Glomerular visceral epithelial cell (primary cell): ENCODE measurements at regions not wholly inside any gene's neighbourhood (a gene's known extent, or its start where the extent isn't known, plus 50 kb on each side); places are given as distances from the start of the nearest gene placed in this dataset.

Source experiments
- DNase-seq: peaks from one replicate; pipeline ENCODE4 v3.0.0-alpha.2; 2016; ENCODE audit errors: extremely low spot score

DNA sequence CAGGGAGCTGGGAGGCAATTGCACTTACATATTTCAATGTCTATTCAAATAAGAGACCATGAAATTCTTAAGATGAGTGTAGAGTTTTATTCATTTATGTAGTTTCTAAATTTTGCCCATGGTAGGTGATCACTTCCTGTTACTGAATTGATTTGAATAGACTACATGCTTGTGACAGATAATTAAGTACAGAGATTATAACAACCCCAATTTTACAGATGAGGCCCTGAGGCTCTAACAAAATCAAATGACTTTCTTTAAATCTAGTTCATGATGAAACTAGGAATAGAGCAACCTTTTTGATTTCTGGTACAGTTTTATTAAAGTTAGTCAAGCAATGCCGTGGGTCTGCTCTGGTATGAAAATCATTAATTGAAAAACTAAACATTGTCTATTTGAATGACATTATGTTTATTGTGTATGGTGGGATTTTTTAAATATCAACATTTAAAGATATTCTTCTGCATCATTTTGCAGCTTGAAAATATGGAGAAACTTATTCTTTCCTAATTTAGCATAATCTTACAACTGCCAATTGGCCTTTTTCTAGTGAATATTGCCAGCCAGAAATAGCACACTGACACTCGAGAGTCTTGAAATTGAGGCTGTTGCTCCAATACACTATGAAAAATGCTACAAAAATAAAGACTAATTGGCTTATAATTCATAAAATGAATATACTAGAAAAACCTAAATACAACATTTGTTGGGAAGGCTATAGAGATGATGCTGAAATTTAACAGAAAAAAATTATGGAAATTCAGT lies 308.9 kb downstream of the SLC6A15 start:
- no peak for DNase-seq

DNA sequence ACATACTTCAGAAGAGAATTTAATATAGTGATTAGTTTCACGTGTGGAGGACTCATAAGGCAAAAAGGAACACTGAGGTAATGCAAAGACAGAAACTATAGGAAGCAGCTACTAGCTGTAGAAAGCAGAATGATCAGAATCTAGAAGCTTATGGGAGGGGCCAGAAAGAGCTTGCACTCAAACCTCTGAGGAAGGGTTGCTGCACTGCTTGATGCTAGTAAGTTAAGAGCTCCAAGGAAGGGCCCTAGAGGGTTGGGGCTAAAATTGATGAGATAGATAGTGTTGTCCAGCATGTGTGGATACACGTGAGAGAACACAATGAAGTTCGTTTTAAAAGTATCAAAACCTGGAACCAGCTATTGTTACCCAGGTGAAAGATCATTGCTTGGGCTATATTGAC lies 311.1 kb downstream of the SLC6A15 start:
- no peak for DNase-seq

DNA sequence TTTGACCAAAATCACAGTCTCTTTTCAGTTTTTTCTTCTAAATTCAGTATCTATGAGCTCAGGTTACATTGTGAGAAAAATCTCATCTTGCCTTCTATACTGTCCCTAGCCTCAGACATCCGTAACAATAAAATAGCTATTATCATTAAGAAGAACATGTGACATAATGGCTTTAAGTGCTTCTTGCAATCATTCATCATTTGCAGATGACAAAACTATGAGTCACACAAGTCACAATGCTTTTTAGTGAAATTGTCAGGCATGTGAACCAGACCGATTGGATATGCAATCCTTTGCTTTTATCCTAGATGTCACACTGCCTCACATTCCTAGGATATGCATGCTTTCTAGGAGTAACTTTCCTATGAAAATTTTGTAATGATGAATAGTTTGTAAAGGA lies 313.1 kb downstream of the SLC6A15 start:
- DNase-seq, result peak; percentile 31

DNA sequence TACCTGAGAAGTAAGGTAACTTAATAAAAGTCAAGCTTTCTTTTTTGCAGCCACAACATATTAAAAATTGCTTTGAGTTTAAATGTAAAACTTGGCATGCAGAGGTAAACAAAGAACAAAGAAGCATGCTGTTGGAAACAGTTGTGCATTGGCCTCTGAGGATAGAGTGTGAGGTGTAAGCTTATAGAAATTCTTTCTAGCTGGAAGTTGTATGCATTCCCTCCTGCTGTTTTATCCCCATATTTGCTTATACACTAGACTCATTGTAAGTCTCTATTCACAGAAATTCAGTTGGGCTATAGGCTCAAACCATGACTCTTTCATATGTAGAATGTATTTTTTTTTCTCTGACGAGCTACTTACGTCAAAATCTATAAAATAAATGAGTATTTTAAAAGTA lies 316.3 kb downstream of the SLC6A15 start:
- DNase-seq, result no peak

DNA sequence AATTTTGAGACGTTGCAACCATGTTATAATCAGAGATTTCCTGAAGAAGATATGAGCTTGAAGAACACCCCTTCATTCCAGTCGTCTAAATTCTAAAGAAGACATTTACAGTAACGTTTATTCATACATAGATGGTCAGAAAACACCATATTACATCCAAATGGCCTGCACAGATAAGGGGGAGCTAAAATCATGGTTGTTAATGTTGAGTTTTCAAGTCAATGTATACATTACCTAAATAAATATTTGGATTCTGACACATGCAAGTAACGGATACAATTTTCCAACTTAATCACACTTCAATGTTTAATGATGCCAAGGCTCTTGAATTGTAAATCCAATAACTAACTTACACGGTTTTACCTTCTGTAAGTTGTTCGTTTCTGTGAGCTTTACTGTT lies 318.4 kb downstream of the SLC6A15 start:
- DNase-seq, result no peak

DNA sequence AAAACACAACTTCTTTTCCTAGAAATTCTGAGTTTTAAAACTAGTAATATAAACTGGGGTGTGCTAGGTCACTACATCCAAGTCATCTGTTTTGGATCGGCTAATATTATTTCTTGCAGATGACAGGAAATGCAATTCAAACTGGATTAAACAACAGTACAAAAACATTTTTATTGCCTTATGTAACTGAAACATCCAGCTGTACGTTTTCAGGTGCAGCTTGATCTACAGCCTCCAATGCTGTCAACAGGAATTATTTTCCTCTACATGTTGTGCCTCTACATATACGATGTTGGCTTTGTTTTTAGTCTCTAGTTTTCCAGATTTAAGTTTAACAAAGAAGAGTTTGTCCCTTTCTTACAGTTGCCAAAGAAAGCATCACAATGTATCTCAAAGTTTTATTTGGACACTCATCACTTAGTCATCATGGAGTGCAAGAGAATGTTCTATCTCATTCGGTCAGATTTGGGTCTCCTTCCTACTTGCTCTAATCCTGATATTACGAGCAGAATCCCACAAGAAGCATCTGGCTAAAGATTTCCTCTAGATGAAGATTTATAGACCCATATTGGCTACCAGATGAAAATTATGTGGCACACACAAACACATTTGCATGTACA lies 326.7 kb downstream of the SLC6A15 start:
- no peak for DNase-seq

DNA sequence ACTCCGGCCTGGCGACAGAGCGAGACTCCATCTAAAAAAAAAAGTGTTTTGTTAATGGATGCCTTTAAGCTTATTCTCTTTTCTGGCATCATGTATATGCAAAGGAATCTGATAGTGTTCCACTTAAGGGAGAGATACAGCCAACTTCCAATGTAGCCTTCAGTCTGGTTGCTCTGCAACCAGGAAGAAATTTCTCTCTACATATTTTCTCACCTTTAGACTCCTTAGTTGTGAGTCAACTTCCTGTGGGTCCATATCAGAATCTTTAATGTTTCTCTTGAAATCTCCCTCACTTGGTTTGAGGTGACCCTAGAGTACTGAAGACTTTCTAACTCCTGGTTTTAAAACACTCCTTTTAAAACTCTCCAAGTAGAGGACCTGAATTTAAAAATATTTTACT lies 340.4 kb downstream of the SLC6A15 start:
- DNase-seq, result peak; percentile 2

DNA sequence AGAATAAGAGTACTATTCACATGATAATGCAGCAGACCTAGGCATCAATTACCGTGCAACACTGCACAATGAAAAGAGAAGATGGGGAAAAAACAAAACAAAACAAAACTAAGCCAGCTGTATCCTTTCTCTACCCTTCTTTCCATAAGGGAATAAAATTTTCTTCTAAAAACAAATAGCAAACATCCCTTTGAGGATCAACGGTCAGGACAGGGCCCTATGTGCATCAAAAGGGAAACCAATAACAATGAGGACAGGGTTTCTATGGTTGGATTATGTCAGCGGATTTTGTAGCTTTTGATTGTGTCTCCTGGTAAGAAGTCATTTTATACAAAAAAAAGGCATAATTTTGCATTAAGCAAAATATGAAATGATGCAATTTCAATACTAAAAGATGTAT lies 350.3 kb downstream of the SLC6A15 start:
- no peak for DNase-seq

DNA sequence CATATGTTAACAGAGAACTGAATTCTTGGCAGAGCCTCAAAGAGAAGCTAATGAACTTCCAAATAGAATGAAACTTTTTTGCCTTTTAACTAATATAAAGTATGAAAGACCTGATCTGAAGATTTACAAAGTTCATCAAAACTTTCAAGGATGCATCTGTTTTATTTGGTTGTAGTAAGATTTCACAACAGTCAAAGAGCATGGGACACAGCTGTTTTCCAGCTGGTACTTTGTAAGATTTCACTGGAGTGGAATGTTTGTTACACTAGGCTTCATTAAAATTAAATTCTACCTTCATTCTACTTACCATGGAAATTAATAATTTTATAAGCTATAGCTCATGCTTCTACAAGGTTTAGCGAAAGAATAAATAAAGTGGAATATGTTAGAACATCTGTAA lies 351.2 kb downstream of the SLC6A15 start:
- DNase-seq, result no peak

DNA sequence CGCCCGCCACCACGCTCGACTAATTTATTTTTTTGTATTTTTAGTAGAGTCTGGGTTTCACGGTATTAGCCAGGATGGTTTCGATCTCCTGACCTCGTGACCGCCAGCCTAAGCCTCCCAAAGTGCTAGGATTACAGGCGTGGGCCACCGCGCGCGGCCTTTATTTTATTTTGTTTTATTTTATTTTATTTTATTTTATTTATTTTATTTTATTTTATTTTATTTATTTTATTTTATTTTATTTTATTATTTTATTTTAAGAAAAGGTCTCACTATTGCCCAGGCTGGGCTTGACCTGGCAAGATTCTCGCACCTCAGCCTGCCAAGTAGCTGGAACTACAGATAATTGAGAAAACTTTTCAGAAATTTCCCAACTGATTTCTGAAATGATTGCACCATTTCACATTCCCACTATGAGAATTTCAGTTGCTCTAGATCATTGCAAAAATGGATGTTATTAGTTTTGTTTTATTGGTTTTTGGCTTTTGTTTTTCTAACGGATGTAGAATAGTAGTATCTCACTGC lies 358.3 kb downstream of the SLC6A15 start:
- DNase-seq, result no peak

DNA sequence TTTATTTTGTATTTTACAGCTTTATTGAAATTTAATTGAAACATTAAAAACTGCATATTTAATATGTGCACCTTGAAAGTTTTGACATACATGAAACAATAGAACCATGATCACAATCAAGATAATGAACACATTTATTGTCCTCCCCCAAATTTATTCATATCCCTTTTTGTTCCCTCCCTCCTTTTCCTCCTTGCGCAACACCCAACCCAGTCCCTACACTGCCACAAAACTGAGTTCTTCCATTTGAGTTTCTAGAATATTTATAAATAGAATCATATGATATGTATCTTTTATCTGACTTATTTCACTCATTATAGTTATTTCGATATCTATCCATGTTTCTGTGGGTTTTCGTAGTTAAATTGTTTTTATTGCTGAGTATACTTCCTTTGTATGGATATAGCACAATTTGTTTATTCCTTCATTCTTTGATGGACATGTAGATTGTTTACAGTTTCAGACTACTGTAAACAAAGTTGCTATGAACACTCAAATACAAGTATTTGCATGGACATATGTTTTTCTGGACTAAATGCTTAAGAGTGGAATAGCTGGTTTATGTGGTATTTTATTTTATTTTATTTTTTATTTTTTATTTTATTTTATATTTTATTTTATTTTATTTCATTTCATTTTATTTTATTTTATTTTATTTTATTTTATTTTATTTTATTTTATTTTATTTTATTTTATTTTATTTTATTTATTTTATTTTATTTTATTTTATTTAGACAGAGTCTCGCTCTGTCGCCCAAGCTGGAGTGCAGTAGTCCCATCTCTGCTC lies 359.1 kb downstream of the SLC6A15 start:
- no peak for DNase-seq

DNA sequence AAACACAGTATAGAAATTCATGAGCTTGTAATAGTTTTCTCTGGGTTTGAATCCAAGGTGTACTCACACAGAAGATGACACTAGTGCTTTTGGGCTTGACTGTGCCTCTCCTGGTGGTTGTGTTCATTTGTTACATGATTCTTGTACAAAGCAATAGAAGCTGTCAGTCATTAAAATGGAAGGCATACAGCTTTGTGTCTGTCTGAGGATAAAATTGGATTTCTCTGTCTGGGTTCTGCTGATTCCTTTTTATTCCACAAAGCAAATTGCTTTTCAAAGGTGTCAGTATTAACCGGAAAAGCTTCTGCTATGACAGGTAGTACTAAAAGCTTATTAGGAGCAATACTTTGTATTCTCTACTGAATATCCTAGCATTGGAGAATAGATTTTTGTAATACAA lies 361.2 kb downstream of the SLC6A15 start:
- no peak for DNase-seq

DNA sequence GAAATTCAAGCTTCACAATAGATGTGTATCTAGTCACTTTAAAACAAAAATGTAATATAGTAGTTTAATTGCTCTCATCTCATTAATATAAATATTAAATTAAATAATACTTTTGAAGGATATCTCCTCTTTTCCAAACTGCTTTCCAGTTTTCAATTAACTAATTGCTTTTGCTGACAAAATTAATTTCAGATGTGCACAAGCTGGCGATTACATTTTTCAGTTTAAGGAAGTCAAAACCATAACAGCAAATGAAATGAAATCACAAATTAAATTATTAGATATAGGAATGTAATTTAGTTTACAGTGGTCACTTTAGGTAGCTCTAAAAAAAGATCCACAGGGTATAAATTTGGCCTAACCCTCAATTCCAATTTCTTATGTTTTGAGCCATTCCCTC lies 362.1 kb downstream of the SLC6A15 start:
- no peak for DNase-seq

DNA sequence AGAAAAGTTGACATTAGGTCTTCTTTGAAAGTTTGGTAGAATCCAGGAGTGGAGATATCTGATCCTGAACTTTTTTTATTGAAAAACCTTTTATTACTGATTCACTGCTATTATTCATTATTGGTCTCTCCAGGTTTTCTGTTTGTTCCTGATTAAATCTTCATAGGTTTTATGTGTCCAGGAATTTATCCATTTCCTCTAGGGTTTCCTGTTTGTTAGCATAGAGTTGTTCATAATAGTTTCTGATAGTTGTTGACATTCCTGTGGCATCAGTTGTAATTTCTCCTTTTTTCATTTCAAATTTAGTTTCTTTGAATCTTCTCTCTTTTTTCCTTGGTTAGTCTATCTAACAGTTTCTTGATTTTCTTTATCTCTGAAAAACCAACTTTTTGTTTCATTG lies 370.3 kb downstream of the SLC6A15 start:
- DNase-seq, result no peak

DNA sequence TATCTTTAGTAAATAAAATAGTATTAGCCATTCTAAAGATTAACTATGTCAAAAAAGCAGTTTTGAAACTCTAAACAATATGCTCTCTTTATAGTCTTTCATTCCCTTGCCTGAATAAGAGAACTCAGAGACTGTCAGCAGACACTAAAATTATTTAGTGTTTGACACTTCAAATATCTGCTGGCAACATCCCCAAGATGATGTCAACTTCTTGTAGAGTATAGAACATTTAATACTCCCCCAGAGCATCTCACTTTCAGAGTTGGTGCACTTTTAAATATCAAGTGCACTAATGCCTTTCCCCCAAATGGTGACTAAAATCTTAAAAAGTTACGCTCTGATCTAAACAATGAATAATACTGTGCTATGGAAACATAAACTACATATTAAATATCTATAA lies 374.9 kb downstream of the SLC6A15 start:
- no peak for DNase-seq

DNA sequence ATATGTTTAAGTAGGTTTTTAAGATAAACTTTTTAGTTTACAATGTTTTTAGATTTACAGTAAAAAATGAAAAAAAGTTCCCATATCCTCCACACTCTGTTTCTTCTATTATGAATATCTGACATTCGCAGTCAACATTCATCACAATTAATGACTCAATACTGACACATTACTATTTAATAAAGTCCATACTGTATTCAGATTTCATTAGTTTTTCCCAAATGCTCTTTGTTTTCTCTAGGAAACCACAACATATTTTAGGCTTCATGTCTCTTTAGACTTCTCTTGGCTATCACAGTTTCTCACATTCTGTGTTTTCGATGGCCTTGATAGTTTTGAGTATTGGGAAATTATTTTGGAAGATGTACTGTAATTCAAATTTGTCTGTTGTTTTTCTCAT lies 399.8 kb downstream of the SLC6A15 start:
- no peak for DNase-seq

DNA sequence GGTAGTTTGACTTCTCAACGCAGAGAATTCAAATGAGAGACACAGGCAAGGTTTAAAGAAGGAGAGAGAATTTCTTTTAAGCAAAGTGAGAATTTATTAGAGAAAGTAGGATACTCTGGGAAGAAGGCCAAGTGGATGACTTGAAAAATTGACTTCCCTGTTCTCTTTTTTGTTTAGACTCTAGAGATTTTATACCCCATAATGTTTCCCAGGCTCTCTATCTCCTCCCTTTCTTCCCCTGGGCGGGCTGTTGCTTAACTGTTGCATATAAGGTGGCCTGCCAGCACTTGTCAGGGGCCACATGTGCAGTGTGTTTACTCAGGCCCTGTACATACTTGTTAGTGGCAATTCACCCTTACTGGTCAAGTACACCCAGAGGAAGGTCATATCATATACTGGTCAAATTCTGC lies 403.7 kb downstream of the SLC6A15 start:
- no peak for DNase-seq

DNA sequence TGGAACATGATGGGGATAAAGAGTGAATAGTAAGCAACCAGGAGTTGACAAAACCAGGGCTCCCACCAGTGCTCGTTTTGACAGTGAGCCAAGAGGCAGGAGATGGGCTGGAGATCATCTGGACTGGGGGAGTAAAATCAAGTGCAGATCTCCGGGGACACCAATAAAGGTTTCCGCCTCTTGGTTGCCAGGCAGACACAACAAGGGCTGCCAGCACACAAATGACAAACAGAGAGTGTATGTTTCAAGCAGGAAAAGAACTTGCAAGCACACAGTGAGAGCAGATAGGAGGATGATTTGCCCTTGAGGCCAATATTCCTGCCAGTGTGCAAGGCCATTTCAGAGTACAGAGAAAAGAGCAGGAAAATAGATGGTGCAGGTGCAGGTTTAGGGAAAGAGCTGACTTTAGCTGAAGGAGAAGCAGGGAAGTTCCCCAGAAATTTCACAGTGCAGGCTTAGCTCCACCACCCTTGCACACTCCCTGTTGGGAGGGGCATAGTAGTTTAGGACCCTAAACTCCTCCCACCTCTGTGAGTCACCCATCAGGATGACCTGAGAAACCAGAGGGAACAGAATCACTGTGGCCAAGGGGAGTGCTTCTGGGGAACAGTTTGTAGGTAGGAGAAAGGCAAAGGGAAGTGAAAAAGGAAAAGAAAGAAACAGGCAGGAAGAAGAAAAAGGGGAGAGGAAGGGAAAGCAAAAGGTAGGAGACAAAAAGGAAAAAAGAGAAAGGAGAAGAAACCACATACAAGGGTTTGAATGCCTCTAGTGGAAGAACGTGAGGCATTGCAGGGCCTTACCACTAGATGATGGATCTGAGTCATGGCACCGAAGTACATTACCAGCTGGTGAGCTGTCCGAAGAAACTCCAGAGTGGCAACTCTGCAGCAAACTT lies 404.4 kb downstream of the SLC6A15 start:
- DNase-seq, result peak; percentile 55

DNA sequence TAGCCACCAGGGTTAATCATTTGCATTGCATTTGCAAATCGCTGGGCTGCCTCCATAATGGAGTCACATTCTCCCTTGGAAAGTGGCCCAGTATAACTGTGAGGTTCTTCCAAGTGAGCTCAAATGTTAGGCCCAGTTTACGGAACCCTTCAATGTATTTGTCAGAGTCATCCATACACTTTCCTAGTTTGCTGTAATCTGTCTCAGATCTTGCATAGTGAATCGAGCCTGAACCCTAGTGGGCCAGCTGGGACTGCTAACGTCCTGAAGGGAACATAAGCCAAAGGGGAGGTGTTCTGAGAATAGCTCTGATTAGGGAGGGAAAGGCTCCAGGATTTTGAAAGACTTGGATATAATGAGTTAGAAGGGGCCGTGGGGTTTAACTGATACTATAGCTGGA lies 406.3 kb downstream of the SLC6A15 start:
- DNase-seq, result no peak

DNA sequence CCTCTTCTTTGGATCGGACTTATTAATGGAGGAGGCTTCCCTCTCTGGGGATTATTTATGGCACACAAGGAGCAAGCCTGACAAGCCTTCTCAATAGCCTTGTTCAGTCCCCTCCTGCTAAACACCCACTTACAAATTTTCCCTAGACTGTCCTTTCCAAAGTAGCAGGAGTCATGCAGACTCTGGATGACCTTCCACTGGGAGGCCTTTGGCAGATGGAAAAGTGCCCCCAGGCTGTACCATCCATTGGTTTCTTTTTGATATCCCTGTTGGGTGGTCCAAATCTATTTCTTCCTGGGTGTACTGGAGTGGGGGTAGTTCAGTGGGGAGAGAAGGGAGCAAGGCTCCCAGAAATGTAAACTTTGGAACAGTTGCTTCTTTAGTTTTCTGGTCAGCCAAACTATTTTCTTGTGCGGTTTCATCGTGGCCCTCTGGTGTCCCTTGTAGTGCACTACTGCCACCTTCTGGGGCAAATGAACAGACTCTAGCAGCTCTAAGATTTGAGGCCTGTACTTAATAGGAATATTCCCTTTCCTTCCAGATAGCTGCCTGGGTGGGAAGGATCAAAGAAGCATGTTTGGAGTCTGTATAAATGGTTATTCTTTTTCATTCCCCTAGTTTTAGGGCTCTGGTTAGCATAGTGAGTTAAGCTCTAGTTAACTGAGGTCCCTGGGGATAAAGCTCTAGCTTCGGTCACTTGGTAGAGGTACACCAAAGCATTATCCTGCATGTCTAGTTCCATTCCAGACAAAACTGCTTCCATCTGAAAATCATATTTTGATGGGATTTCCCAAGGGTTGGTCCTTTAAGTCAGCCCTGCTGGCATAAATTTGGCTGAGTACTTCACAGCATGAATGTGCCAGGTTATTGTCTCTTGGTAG lies 409.5 kb downstream of the SLC6A15 start:
- peak; percentile 52 for DNase-seq
